ENCODE measurements at regions not wholly inside any gene's neighbourhood (a gene's known extent, or its start where the extent isn't known, plus 50 kb on each side); places are given as distances from the start of the nearest gene placed in this dataset.

DNA sequence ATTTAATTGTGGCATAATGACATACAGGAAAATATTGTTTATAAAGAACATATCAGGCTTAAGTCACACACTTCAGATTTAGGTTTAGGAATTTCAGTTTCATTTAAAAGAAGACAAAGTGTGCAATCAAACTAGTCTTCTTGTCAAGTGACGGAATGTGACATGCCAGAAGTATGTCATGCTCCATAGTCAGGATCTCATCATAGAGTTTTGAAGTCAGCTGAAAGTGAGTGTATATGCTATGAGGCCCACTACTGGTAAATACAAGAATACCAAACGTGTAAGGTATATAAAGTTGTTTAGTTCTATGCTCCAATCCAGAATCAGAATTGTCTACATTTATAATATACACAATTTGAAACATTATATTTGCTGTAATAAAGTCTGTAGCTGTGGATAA lies 988.4 kb downstream of the TBL1XR1 start:
- no peak for TF ChIP-seq NCOR1 (IDR thresholded peaks at IDR 0.05)
- TF ChIP-seq MBD2 (IDR thresholded peaks at IDR 0.05; ENCODE audit: borderline replicate concordance, low read depth), result no peak
- TF ChIP-seq C11orf30 (IDR thresholded peaks at IDR 0.05; ENCODE audit: low read depth), result no peak
- no peak for TF ChIP-seq COPS2 (conservative IDR thresholded peaks at IDR 0.05)
- no peak for TF ChIP-seq ZBED1 (IDR thresholded peaks at IDR 0.05)
- TF ChIP-seq ZZZ3 (IDR thresholded peaks at IDR 0.05), result no peak
- TF ChIP-seq, protein P1, sequence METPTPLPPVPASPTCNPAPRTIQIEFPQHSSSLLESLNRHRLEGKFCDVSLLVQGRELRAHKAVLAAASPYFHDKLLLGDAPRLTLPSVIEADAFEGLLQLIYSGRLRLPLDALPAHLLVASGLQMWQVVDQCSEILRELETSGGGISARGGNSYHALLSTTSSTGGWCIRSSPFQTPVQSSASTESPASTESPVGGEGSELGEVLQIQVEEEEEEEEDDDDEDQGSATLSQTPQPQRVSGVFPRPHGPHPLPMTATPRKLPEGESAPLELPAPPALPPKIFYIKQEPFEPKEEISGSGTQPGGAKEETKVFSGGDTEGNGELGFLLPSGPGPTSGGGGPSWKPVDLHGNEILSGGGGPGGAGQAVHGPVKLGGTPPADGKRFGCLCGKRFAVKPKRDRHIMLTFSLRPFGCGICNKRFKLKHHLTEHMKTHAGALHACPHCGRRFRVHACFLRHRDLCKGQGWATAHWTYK (CRISPR knock-in tag; IDR thresholded peaks at IDR 0.05), result no peak
- TF ChIP-seq U2AF1 (optimal IDR thresholded peaks at IDR 0.05; ENCODE audit: low read depth, low read length), result no peak
- no peak for TF ChIP-seq ZKSCAN8 (CRISPR knock-in tag; IDR thresholded peaks at IDR 0.05)
- no peak for TF ChIP-seq HOMEZ (CRISPR knock-in tag; IDR thresholded peaks at IDR 0.05)
- no peak for TF ChIP-seq FOXJ3 (CRISPR knock-in tag; IDR thresholded peaks at IDR 0.05)
- no peak for TF ChIP-seq SAP30 (IDR thresholded peaks at IDR 0.05; ENCODE audit: borderline replicate concordance, insufficient read depth, low read depth, low read length, poor library complexity, severe bottlenecking)
- TF ChIP-seq RBM17 (IDR thresholded peaks at IDR 0.05; ENCODE audit: borderline replicate concordance, low read depth, low read length), result no peak
- TF ChIP-seq ZNF507 (tag; conservative IDR thresholded peaks at IDR 0.05), result no peak
- TF ChIP-seq PHB (CRISPR knock-in tag; IDR thresholded peaks at IDR 0.05), result no peak
- no peak for TF ChIP-seq SMARCE1 (IDR thresholded peaks at IDR 0.05)
- TF ChIP-seq, protein P2, sequence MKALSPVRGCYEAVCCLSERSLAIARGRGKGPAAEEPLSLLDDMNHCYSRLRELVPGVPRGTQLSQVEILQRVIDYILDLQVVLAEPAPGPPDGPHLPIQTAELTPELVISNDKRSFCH (CRISPR knock-in tag; IDR thresholded peaks at IDR 0.05), result no peak
- TF ChIP-seq, protein P2 (tag; IDR thresholded peaks at IDR 0.05), result no peak
- no peak for TF ChIP-seq GABPA (tag; conservative IDR thresholded peaks at IDR 0.05; ENCODE audit: low read depth)
- TF ChIP-seq NELFE (IDR thresholded peaks at IDR 0.05; ENCODE audit: insufficient read depth, insufficient read length), result no peak
- Histone ChIP-seq H3K27me3 (ENCODE audit: control insufficient read depth in 2 of 2, insufficient read depth in 2 of 2, low read length in 2 of 2) (no peaks in the 10 kb centered on the region), H3K36me3 (ENCODE audit: control insufficient read depth, insufficient read depth, low read length) (no peaks in the 10 kb centered on the region), H3K9me1 (ENCODE audit: control insufficient read depth, insufficient read depth, low read length) (no peaks in the 10 kb centered on the region), H3K9me3 (replicated peaks; ENCODE audit: control insufficient read depth, insufficient read depth, low read depth, low read length) (peaks cover 3% of the 10 kb centered on the region; the same call in 1 of the 2 replicates), H3K4me1 (replicated peaks in 1 of 2; ENCODE audit: control insufficient read depth in 2 of 2, insufficient read depth in 2 of 2, low read length in 2 of 2) (no peaks in the 10 kb centered on the region), H3K4me2 (ENCODE audit: insufficient read depth, low read length) (no peak overlapping the region), H3K27ac (ENCODE audit: extremely low read depth, low read depth, low read length) (no peak overlapping the region), H2AFZ (ENCODE audit: low read depth, low read length) (no peak overlapping the region), H3K79me2 (ENCODE audit: control insufficient read depth, insufficient read depth, low read length) (no peaks in the 10 kb centered on the region), H4K20me1 (replicated peaks; ENCODE audit: control insufficient read depth, insufficient read depth, low read length) (no peaks in the 10 kb centered on the region), H3K9ac (ENCODE audit: insufficient read depth in 1 of 2, low read depth in 2 of 2, low read length in 2 of 2) (no peak overlapping the region), H3K4me3 (no peak overlapping the region)
- in situ Hi-C loops (cut with MboI), result no loop called here
- no TSS peak for BruUV-seq (replicated peaks)
- FAIRE-seq (no peak), DNase-seq (ENCODE audit: extremely low read depth in 1 of 4, low spot score in 3 of 4) (no peak), ATAC-seq (no peak)
- WGBS (ENCODE audit: insufficient coverage, low coverage, missing lambda C conversion rate), result 0% methylated on average over 2 of the region's 2 CpGs
- CTCF ChIA-PET (ENCODE audit: low intra/inter-chr PET ratio), result no interaction called here
- intact Hi-C loops (cut with micrococcal nuclease), result no loop called here
- POLR2A ChIA-PET, result no interaction called here

Data from K562 (cell line).